ENCODE measurements at regions not wholly inside any gene's neighbourhood (a gene's known extent, or its start where the extent isn't known, plus 50 kb on each side); places are given as distances from the start of the nearest gene placed in this dataset.

GRCh38 chr12:124174451-124175348 lies 120.2 kb upstream of the RFLNA start:
- H3K4me3 Mint-ChIP-seq, result no peak overlapping the region
- H3K36me3 Mint-ChIP-seq (ENCODE audit: low read depth), result no peaks in the 10 kb centered on the region
- peaks cover 9% of the 10 kb centered on the region for H3K27me3 Mint-ChIP-seq
- no peaks in the 10 kb centered on the region for H3K4me1 Mint-ChIP-seq (ENCODE audit: low read depth)
- no peaks in the 10 kb centered on the region for H3K9me3 Mint-ChIP-seq
- no peak overlapping the region for H3K27ac Mint-ChIP-seq

- H3K4me1 Mint-ChIP-seq (ENCODE audit: low read depth), result no peaks in the 10 kb centered on the region
- H3K27ac Mint-ChIP-seq, result no peak overlapping the region
- H3K27me3 Mint-ChIP-seq, result peaks cover 9% of the 10 kb centered on the region
- no peaks in the 10 kb centered on the region for H3K9me3 Mint-ChIP-seq
- no peaks in the 10 kb centered on the region for H3K36me3 Mint-ChIP-seq (ENCODE audit: low read depth)
- no peak overlapping the region for H3K4me3 Mint-ChIP-seq
These were observed 119.2 kb upstream of the RFLNA start for GRCh38 chr12:124175704-124176103.

- H3K4me3 Mint-ChIP-seq, result no peak overlapping the region
- no peak overlapping the region for H3K27ac Mint-ChIP-seq
- no peaks in the 10 kb centered on the region for H3K36me3 Mint-ChIP-seq (ENCODE audit: low read depth)
- peaks cover 9% of the 10 kb centered on the region for H3K27me3 Mint-ChIP-seq
- H3K9me3 Mint-ChIP-seq, result no peaks in the 10 kb centered on the region
- H3K4me1 Mint-ChIP-seq (ENCODE audit: low read depth), result no peaks in the 10 kb centered on the region
These were observed 117.5 kb upstream of the RFLNA start for GRCh38 chr12:124177276-124177950.

GRCh38 chr12:124177951-124178316 lies 117.0 kb upstream of the RFLNA start:
- Mint-ChIP-seq H3K9me3 (no peaks in the 10 kb centered on the region), H3K27ac (no peak overlapping the region), H3K4me3 (no peak overlapping the region), H3K36me3 (ENCODE audit: low read depth) (no peaks in the 10 kb centered on the region), H3K27me3 (peaks cover 9% of the 10 kb centered on the region), H3K4me1 (ENCODE audit: low read depth) (no peaks in the 10 kb centered on the region)

GRCh38 chr12:124179936-124180607 lies 114.8 kb upstream of the RFLNA start:
- Mint-ChIP-seq H3K4me3 (no peak overlapping the region), H3K27ac (no peak overlapping the region), H3K36me3 (ENCODE audit: low read depth) (no peaks in the 10 kb centered on the region), H3K4me1 (ENCODE audit: low read depth) (no peaks in the 10 kb centered on the region), H3K9me3 (no peaks in the 10 kb centered on the region), H3K27me3 (peaks cover 3% of the 10 kb centered on the region)

GRCh38 chr12:124183172-124183571 lies 111.7 kb upstream of the RFLNA start:
- H3K27ac Mint-ChIP-seq, result no peak overlapping the region
- no peaks in the 10 kb centered on the region for H3K36me3 Mint-ChIP-seq (ENCODE audit: low read depth)
- H3K4me1 Mint-ChIP-seq (ENCODE audit: low read depth), result no peaks in the 10 kb centered on the region
- H3K27me3 Mint-ChIP-seq, result peaks cover 3% of the 10 kb centered on the region
- H3K4me3 Mint-ChIP-seq, result no peak overlapping the region
- no peaks in the 10 kb centered on the region for H3K9me3 Mint-ChIP-seq

GRCh38 chr12:124184456-124184855 lies 110.4 kb upstream of the RFLNA start:
- Mint-ChIP-seq H3K4me1 (ENCODE audit: low read depth) (no peaks in the 10 kb centered on the region), H3K9me3 (no peaks in the 10 kb centered on the region), H3K36me3 (ENCODE audit: low read depth) (no peaks in the 10 kb centered on the region), H3K27me3 (no peaks in the 10 kb centered on the region), H3K27ac (no peak overlapping the region), H3K4me3 (no peak overlapping the region)

GRCh38 chr12:124185971-124186686 lies 108.8 kb upstream of the RFLNA start:
- no peak overlapping the region for H3K4me3 Mint-ChIP-seq
- H3K9me3 Mint-ChIP-seq, result no peaks in the 10 kb centered on the region
- no peak overlapping the region for H3K27ac Mint-ChIP-seq
- no peaks in the 10 kb centered on the region for H3K4me1 Mint-ChIP-seq (ENCODE audit: low read depth)
- H3K36me3 Mint-ChIP-seq (ENCODE audit: low read depth), result no peaks in the 10 kb centered on the region
- no peaks in the 10 kb centered on the region for H3K27me3 Mint-ChIP-seq

- no peaks in the 10 kb centered on the region for H3K36me3 Mint-ChIP-seq (ENCODE audit: low read depth)
- no peaks in the 10 kb centered on the region for H3K9me3 Mint-ChIP-seq
- no peak overlapping the region for H3K27ac Mint-ChIP-seq
- no peaks in the 10 kb centered on the region for H3K4me1 Mint-ChIP-seq (ENCODE audit: low read depth)
- no peak overlapping the region for H3K4me3 Mint-ChIP-seq
- no peaks in the 10 kb centered on the region for H3K27me3 Mint-ChIP-seq
These were observed 106.8 kb upstream of the RFLNA start for GRCh38 chr12:124188084-124188483.

- Mint-ChIP-seq H3K4me1 (ENCODE audit: low read depth) (no peaks in the 10 kb centered on the region), H3K9me3 (no peaks in the 10 kb centered on the region), H3K36me3 (ENCODE audit: low read depth) (no peaks in the 10 kb centered on the region), H3K4me3 (no peak overlapping the region), H3K27me3 (no peaks in the 10 kb centered on the region), H3K27ac (no peak overlapping the region)
These were observed 106.1 kb upstream of the RFLNA start for GRCh38 chr12:124188561-124189405.

- H3K4me3 Mint-ChIP-seq, result no peak overlapping the region
- H3K36me3 Mint-ChIP-seq (ENCODE audit: low read depth), result no peaks in the 10 kb centered on the region
- no peaks in the 10 kb centered on the region for H3K9me3 Mint-ChIP-seq
- no peak overlapping the region for H3K27ac Mint-ChIP-seq
- H3K4me1 Mint-ChIP-seq (ENCODE audit: low read depth), result no peaks in the 10 kb centered on the region
- H3K27me3 Mint-ChIP-seq, result no peaks in the 10 kb centered on the region
These were observed 104.4 kb upstream of the RFLNA start for GRCh38 chr12:124190312-124191023.

- Mint-ChIP-seq H3K36me3 (ENCODE audit: low read depth) (no peaks in the 10 kb centered on the region), H3K4me1 (ENCODE audit: low read depth) (no peaks in the 10 kb centered on the region), H3K9me3 (no peaks in the 10 kb centered on the region), H3K27ac (no peak overlapping the region), H3K27me3 (no peaks in the 10 kb centered on the region), H3K4me3 (no peak overlapping the region)
These were observed 103.9 kb upstream of the RFLNA start for GRCh38 chr12:124191024-124191359.

GRCh38 chr12:124191966-124192365 lies 102.9 kb upstream of the RFLNA start:
- Mint-ChIP-seq H3K9me3 (peaks cover 6% of the 10 kb centered on the region), H3K27ac (no peak overlapping the region), H3K4me1 (ENCODE audit: low read depth) (no peaks in the 10 kb centered on the region), H3K27me3 (no peaks in the 10 kb centered on the region), H3K36me3 (ENCODE audit: low read depth) (no peaks in the 10 kb centered on the region), H3K4me3 (no peak overlapping the region)
